Hematopoietic multipotent progenitor cell treated with erythropoietin and hydrocortisone succinate and interleukin-3 and kit ligand, for 17 days (in vitro differentiated cells): ENCODE measurements at regions not wholly inside any gene's neighbourhood (a gene's known extent, or its start where the extent isn't known, plus 50 kb on each side); places are given as distances from the start of the nearest gene placed in this dataset.
"Not testable (repeated sequence)": the region's sequence is repeated elsewhere in the genome, so short reads cannot be mapped to it uniquely, and the experiment has no call there.

Experiments
- DNase-seq: peaks from one replicate; pipeline ENCODE4 v3.0.0-alpha.2; 2015; ENCODE audit warnings: low spot score

DNA sequence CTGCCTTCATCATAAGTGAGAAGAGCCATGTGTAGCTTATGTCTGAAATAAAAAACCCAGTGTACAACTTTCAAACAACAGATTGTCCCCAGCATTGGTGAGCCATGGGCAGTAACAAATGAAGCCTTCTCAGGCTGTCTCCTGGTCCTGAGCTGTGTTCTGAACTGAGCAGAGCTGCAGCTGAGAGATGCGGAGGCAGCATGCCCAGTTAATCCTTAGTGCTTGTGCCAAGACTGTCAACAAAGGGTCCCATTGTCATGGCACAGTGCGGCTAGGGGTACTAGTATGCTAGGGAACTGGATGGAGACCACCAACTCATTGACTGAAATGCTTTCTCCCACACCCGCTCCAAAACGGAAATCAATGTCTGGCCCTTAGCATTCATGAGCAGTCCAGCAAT lies 154.3 kb downstream of the RMST start:
- DNase-seq: no peak

DNA sequence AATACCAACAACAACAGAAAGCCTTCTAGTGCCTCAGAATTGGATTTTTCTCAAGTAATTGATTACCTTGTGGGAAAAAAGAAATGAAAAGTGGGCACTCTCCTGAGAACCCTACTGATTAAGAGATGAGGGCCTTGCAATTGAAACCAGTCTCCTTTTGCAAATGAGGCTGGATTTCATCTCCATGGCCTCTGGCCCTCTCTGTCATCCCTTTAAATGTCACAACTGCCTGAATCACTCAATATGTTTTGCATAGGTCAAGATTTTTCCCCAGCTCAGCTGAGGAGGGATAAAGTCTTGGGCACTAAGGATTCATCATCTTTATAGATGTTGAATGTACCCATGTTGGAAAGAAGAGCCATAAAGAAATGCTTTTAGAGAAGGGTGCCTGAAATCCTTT lies 166.4 kb downstream of the RMST start:
- no peak for DNase-seq

DNA sequence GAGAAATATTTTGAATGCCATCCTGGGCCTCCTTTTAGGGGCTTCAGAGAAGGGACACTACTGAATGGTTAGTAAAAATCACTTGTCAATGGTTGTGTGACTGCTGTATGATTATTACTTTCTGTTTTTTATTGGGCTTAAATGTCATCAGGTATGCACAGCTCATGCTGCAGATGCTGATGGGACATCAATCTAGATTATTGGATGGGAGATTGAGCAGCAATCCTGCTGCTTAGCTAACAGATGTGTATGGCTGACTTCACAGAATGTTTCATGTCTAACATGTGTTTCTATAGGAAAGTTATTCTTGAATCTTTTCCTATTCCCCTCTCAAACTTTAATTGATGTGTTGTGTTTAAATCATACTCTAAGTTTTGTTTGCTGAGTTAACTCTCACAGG lies 166.8 kb downstream of the RMST start:
- DNase-seq: no peak

DNA sequence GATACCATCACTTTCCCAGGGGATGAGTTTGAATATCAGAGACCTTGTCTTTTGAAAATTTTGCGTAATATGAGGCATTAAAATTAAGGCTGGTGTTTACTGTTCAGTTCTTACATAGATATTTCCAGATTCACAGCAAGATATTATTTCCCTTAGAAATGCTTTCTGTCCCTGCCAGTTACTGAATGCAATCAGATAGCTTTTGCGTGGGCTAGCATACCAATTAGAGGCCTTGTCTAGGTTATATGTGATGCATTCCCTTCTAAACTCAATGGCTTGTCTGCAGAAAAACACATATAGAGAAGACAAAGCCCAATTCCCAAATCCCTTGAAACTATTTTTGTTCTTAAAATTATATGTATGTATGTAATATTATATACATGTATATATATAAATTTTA lies 167.8 kb downstream of the RMST start:
- no peak for DNase-seq

DNA sequence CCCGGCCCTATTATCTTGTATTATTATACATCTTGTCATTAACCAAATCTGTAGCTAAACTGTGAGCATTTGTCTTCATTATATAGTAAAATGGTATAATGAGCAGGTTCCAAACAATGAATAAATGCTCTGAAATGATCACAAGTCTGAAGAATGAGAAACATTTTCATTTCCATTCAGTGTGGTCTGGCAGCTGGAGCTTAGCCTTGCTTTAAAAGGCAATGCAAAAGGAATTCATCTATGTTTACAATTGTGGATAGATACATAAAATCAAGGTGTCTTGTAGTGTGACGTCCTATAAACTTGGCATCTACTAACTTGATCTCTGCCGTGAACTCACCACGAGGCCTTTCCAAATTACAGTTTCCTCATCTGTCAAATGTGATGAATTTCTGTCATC lies 168.3 kb downstream of the RMST start:
- no peak for DNase-seq

DNA sequence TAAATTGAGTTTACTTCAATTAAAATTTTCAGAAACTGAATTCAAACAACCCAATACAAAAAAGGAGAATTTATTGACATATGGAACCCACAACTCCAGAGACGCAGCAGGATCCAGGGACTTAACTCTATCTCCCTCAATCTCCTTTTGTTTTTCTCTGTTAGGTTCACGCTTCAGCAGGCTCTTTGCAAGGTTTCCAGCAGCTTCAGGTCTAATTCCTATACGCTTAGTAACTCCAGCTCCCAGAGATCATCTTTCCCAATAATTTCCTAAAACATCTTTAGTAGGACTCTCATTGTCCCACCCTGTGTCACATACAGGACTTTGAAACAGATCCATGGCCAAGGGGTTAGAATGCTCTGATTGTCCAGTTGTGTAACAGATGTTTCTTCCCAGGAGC lies 175.2 kb downstream of the RMST start:
- DNase-seq: no peak

DNA sequence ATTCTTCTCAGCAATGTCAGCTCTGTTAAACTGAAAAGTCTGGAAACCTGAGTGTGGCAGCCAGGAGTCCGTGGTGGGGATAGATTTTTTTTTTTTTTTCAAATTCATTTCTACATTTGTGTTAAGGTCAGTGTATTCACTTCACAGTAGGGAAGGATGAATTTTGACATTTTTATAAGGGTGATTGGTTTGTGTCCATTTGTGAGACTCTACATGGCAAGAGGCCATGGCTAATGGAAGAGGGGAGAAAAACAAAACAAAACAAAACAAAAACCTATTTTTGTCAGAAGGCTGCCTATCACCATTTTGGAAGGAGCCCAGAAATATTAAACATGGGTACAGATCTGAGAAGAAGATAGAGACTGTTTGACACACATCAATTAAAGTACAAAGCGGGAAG lies 176.1 kb downstream of the RMST start:
- DNase-seq: no peak

DNA sequence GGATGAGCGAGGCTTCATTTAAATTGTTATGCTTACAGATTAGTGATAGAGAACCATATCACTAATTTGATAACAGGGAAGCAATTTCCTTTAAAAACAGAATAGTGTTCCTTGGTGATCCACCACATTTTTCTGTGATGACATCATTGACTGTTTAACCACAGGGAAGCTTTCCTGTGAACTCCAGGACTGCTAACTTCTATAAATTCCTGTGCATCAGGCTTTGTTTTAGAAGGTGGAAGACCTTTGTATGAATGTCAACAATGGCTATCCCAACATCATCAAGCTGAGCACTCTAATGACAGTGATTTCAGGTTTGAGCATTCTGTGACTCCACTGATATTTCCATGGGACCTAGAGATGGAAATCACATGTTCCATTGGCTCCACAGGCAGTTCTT lies 177.1 kb downstream of the RMST start:
- DNase-seq: no peak

DNA sequence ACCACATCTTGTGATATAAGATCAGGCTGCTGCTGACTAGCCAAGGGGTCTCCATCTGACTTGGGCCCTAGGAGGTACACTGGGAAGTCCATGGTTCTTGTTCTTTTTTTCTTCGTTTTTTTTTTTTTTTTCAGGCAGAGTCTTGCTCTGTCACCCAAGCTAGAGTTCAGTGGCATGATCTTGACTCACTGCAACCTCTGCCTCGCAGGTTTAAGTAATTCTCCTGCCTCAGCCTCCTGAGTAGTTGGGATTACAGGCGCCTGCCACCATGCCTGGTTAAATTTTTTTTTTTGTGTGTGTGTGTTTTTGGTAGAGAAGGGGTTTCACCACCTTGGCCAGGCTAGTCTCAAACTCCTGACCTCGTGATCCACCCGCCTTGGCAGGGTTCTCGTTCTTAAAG lies 178.2 kb downstream of the RMST start:
- no peak for DNase-seq

DNA sequence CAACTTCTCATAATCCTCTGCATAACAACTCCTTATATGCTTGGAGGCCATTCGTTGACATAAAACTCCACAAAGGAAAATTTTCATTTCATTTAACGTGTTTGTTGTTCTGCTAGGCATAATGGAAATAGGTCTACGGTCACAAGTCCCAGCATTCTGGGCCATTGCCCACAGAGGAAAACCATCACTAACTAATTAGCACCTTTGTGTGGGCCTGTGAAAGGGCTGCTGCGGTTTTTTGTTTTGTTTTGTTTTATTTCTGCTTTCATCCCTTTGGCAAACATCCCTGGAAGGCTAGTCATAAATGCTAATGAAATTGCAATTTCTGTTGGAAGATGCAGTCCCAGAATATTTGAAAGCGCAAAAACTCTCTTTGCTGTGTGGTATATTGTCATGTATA lies 180.3 kb downstream of the RMST start:
- DNase-seq: no peak

DNA sequence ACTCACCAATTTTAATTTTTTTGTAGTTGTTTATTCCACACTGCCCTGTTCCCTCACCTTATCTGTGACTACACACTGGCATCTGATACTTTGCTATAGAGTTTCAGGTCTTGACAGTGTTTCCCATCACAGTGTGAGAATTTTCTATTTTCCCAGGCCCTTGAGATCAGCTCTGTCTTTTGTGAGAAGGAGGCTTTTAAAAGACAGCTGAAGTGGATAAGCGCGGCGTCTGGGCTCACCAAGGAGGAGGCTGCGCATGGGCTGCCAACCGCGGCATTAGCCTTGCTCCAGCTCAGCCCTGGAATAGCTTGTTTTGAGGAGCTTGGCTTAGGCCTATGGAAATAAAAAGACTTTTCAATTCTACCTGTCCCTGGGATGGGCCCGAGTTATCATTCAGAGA lies 181.3 kb downstream of the RMST start:
- no peak for DNase-seq

DNA sequence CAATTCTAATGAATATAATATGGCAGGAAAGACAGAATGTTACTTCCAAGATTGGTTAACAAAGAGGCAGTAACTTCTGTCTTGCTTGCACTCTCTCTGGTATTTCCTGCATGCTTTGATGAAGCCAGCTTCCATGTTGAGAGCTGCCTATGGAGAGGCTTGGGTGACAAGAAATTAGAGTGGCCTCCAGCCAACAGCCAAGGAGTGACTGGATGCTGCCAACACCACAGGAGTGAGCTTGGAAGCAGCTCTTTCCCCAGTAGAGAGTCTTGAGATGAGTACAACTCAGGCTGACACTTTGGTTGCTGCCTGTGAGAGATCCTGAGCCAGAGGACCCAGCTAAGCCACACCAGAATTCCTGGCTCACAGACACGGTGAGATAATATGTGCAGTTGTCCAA lies 183.1 kb downstream of the RMST start:
- DNase-seq: no peak

DNA sequence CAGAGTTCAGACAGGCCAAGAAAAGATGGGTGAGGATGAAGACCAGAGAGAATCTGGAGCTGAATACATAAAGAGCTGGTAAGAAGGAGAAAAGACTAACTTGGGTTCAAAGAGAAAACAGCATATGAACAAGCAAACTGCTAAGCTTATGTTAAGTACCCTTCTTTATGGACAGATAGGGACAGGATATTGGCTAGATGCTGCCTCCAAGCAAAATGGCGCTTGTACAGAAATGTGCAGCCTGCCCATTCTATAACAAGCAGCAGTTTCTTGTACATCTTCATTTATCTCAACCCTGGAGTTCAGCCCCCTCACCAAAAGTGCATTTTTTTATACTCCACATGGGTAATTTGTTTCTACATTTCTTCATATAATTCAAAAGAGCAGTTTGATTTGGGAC lies 184.5 kb downstream of the RMST start:
- DNase-seq: no peak

DNA sequence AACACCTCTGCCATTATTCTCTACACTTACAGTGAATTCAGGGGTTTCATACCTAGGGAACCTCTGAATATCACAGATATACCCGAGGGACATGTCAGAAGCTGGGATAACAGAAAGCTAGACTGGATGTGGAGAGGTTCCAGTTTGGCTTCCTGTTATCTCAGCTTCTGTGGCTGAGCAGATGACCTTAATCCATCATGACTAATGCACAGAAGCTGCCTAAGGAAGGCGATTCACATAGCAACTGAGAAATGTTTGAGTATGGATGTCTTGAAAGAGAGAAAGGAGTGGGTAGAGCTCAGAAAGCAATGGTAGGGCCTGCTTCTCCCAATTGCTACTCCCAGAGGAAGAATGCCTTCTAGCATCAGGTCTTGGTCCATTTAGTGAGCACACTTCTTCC lies 187.6 kb downstream of the RMST start:
- DNase-seq: no peak

DNA sequence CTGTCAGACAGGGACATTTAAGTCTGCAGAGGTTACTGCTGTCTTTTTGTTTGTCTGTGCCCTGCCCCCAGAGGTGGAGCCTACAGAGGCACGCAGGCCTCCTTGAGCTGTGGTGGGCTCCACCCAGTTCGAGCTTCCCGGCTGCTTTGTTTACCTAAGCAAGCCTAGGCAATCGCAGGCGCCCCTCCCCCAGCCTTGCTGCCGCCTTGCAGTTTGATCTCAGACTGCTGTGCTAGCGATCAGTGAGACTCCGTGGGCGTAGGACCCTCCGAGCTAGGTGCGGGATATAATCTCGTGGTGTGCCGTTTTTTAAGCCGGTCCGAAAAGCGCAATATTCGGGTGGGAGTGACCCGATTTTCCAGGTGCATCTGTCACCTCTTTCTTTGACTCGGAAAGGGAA lies 193.9 kb downstream of the RMST start:
- DNase-seq: not testable (repeated sequence)

DNA sequence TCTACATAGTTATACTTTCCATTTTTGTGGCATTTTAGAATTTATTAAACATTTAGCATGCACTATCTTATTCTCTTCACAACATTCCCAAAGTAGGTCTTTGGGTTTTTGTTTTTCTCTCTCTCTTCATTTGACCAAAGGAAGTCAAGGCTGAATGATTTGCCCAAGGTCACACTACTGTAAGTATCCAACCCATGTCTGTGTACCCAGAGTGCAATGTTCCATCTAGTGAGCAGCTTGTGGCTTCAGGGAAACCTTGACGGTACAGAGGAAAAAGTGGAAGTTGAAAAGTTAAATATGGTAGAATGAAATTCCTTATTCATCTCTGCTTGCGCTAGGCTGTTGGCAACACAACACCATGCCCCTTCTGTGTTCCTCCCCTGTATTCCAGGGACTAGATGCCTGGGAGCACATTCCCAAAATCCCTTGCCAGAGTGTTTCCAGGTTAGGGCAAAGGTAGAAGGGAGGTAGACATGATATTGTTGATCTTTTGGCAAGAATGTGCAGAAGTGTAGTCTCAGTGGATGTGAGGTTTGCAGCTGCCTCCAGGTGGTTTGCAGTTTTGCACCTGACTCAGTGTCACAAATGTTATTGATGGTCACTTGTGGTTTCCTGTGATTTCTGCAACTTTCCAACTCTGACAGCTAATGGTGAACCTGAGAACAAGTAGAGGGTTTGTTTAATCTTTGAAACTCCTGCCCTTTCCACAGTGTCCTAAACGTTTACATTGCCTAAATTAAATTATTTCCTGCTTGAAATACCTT lies 196.7 kb downstream of the RMST start:
- DNase-seq: no peak

DNA sequence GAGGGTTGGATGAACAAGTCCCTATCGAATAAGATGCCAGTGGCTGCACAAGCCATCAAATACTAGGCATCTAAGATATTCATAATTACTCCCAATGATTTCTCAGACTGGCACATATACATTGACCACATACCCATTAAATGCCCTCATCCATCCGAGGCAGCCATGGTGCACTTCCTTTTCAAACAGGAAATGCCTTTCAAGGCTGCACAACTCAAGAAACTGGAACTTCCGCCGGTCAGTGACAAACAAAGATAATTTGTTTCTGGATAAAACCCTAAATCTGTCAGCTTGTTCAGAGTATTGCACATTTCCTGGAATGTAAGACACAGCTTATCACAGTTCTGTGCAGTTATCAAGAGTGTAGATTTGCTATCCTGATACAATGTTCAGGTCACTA lies 203.7 kb downstream of the RMST start:
- DNase-seq: no peak

DNA sequence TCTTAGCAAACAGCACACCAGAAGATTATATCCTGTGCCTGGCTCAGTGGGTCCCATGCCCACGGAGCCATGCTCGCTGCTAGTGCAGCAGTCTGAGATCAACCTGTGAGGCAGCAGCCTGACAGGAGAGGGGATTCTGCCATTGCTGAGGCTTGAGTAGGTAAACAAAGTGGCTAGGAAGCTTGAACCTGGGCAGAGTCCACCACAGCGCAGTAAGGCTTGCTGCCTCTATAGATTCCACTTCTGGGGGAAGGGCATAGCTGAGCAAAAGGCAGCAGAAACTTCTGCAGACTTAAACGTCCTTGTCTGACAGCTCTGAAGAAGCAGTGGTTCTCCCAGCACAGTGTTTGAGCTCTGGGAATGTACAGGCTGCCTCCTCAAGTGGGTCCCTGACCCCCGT lies 210.3 kb downstream of the RMST start:
- no peak for DNase-seq

DNA sequence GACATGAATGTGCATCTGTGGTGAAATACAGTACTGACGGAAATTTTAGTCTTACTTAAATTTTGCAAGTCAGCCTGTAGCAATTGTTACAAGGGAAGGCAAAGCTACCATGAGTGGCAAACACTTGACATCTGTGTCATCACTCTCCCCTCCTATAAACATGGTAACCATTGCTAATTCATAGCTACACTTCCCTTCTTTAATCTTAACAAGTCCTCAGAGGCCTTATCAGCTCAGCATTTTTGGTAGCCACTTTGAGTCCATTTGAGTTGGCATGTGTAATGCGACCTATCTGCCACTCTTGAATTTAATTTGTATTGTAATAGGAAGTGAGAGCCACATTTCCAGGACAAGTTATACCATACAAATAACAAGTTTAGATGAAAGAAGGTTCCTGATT lies 218.1 kb downstream of the RMST start:
- no peak for DNase-seq

DNA sequence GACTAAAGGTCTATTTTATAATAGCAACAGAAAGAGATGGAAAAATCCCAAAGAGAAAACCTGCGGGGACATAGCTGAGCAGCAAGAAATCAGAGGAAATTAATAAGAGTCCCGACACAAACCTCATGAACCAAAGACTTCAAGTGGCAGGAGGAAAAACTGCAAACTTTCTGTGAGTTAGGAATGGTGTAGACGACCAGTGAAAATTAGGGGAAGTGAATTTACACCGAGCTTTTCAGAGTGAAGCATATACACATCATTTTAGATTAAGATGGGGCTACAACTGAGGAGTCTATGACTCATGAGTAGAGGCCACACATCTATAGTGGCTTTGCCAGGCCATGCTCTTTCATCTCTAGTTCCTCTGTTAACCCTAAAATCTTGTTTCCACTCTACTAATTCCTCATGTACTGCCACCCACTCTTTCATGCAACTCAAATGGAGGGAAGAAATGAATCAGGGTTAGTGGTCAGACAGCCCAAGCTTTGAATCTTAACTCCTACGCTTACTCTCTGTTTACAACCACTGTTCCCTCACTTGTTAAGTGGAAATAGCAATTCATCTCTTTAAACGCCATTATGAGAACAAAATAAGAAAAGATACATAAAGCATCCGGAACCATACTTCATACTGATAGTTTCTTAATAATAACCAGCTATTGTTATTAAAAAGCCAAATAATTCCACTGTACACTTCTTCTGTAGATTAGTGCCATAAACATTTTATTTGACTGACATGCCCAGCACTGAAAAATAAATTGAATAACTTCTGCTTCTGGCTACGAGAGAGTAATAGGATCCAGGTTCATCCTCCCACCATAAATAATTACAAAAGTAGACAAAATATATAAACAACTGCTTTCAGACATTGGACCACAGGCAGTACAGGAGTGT lies 219.3 kb downstream of the RMST start:
- DNase-seq: no peak

DNA sequence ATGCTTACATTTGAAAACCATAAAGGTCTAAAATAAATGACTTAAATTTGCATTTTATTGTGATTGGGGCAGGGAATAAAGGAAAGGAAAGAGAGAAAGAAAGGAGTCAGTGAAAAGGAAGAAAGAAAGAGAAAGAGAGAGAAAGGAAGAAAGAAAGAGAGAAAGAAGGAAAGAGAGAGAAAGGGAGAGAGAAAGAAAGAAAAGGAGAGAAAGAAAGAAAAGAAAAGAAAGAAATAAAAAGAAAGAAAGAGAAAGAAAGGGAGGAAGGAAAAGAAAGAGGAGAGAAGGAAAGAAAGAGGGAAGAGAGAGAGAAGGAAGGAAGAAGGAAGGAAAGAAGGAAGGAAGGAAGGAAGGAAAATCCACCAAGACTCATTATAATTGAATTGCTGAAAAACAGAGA lies 222.8 kb downstream of the RMST start:
- no peak for DNase-seq

DNA sequence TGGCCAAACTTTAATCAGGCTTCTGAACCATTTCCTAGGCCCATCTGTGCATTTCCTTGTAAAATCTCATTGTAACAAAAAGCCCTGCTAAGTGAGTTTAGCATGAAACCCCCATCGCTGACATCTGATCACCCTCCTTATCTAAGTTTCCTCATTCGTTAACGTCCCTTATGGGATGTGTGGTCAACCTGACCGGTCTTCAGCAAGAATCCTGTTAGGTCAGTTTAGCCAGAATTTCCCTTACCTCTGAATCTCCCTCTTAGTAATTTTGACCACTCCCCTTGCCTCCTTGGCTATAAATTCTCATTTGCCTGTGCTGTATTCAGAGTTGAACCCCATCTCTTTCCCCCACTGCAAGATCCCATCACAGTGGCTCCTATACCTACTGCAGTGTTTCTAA lies 239.3 kb downstream of the RMST start:
- DNase-seq: no peak

DNA sequence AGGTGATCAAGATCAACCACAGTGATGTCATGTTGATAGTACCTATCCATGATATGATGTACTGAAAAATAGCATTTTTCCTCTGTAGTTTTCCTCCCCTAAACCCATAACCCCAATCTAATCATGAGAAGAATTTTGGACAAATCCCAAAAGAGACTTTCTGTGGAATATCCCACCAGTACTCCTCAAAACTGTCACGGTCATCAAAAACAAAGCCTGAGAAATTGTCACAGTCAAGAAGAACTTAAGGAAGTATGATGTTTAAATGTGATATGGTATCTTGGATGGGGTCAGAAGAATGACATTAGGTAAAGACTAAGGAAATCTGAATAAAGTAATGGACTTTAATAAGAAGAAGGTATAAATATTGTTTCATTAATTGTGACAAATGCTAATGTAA lies 248.8 kb downstream of the RMST start:
- DNase-seq: no peak

DNA sequence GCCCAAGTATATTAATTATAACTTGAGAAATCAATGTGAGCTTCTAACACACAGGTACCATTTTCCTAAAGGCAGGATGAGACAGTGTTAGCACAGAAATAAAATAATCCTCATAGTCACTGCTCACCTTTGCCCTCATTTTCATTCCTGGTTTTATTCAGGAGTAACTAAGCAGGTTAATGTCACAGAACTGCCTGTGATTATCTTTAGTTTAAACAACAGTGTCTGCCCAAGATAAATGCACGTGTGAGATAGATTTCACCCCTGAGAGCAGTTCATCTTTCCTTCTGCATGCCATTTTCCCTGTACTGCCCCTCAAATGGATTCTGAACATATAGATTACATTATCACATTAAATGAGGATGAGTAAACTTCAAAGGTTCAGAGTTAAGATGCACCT lies 250.7 kb downstream of the RMST start:
- DNase-seq: no peak
